22Rv1 (cell line): ENCODE measurements at regions not wholly inside any gene's neighbourhood (a gene's known extent, or its start where the extent isn't known, plus 50 kb on each side); places are given as distances from the start of the nearest gene placed in this dataset.

Source experiments
- CTCF ChIP-seq: fragments of 450-650 bp; IDR thresholded peaks from 2 replicates; pipeline ENCODE4 v1.5.1; 2017; ENCODE audit warnings: mild to moderate bottlenecking
- ZFX ChIP-seq: fragments of 450-650 bp; IDR thresholded peaks from 2 replicates; pipeline ENCODE4 v1.6.1; 2017; ENCODE audit warnings: antibody characterized with exemption, borderline replicate concordance

- TF ChIP-seq CTCF (no peak), ZFX (no peak)
Observed at GRCh38 chr4:180942367-180942916, 1300.8 kb upstream of the TENM3 start.
